ENCODE measurements at regions not wholly inside any gene's neighbourhood (a gene's known extent, or its start where the extent isn't known, plus 50 kb on each side); places are given as distances from the start of the nearest gene placed in this dataset.

DNA sequence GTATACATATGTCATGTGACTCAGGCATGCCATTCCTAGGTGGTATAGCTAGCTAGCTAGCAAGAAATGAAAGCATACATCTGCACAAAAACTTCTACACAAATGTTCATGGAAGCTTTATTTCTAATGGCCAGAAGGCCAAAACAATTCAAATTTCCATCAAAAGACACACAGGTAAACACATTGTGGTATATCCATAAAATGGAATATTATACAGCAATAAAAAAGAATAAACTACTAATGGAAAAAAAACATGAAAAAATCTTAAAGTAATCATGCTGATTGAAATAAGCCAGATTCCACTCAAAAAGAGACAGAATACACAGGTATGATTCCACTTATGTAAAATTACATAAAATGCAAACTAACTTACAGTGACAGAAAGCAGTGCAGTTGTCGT is 154.3 kb downstream of the MACC1 start:
- TF ChIP-seq Cebpa-rat (IDR thresholded peaks at IDR 0.05), result no peak
- H3K4me1 ChIP-seq, result peaks cover 29% of the 10 kb centered on the region
- H3K36me3 ChIP-seq, result no peaks in the 10 kb centered on the region
- H3K27me3 ChIP-seq, result no peaks in the 10 kb centered on the region
- no peak overlapping the region for H3K4me3 ChIP-seq
- no peak overlapping the region for H3K9ac ChIP-seq
- H3K4me2 ChIP-seq, result no peak overlapping the region
- H3K27ac ChIP-seq, result no peak overlapping the region
- peaks cover 10% of the 10 kb centered on the region; the same call in 1 of the 2 replicates for H3K9me3 ChIP-seq
- no peaks in the 10 kb centered on the region for H4K20me1 ChIP-seq

GRCh38 chr7:20053334-20054104 is 163.7 kb downstream of the MACC1 start:
- no peaks in the 10 kb centered on the region for H3K27me3 ChIP-seq
- no peaks in the 10 kb centered on the region for H4K20me1 ChIP-seq
- H3K27ac ChIP-seq, result no peak overlapping the region
- no peak overlapping the region for H3K9ac ChIP-seq
- H3K4me3 ChIP-seq, result no peak overlapping the region
- H3K4me1 ChIP-seq, result no peaks in the 10 kb centered on the region
- no peaks in the 10 kb centered on the region for H3K36me3 ChIP-seq
- no peak for TF ChIP-seq Cebpa-rat (IDR thresholded peaks at IDR 0.05)
- no peaks in the 10 kb centered on the region for H3K9me3 ChIP-seq
- H3K4me2 ChIP-seq, result no peak overlapping the region

GRCh38 chr7:20050241-20050966 is 166.8 kb downstream of the MACC1 start:
- Histone ChIP-seq H3K9me3 (no peaks in the 10 kb centered on the region), H4K20me1 (no peaks in the 10 kb centered on the region), H3K4me3 (no peak overlapping the region), H3K4me2 (no peak overlapping the region), H3K27ac (no peak overlapping the region), H3K9ac (no peak overlapping the region), H3K36me3 (no peaks in the 10 kb centered on the region), H3K27me3 (no peaks in the 10 kb centered on the region), H3K4me1 (no peaks in the 10 kb centered on the region)
- TF ChIP-seq Cebpa-rat (IDR thresholded peaks at IDR 0.05), result no peak

DNA sequence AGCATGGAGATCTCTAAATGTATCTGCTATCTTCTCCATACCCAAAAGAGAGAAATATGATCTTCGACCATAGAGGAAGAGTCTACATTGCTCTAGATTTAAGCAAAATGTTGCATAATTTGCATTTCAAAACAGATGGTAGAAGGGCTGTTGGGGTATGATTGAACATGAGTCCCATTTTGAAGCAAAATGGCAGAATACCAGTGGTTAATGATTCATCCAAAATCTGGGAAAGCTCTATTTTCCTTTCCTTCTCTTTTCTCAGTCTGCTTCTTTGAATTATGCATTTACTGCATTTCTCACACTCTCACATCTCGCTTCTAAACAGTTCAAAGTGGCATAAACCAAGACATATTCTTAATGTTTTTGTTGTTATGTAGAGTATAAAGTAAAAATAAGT is 178.5 kb downstream of the MACC1 start:
- Histone ChIP-seq H3K4me1 (no peaks in the 10 kb centered on the region), H3K36me3 (no peaks in the 10 kb centered on the region), H3K9me3 (no peaks in the 10 kb centered on the region), H4K20me1 (no peaks in the 10 kb centered on the region), H3K9ac (no peak overlapping the region), H3K27me3 (no peaks in the 10 kb centered on the region), H3K27ac (no peak overlapping the region), H3K4me2 (no peak overlapping the region), H3K4me3 (no peak overlapping the region)
- TF ChIP-seq Cebpa-rat (IDR thresholded peaks at IDR 0.05), result no peak

- Histone ChIP-seq H3K36me3 (no peaks in the 10 kb centered on the region), H3K4me3 (no peak overlapping the region), H3K27me3 (no peaks in the 10 kb centered on the region), H3K27ac (no peak overlapping the region), H3K4me1 (no peaks in the 10 kb centered on the region), H3K9ac (no peak overlapping the region), H3K4me2 (no peak overlapping the region), H3K9me3 (no peaks in the 10 kb centered on the region), H4K20me1 (no peaks in the 10 kb centered on the region)
- TF ChIP-seq Cebpa-rat (IDR thresholded peaks at IDR 0.05), result no peak
Observed at GRCh38 chr7:20035279-20035875, 181.8 kb downstream of the MACC1 start.

GRCh38 chr7:20033621-20034400 is 183.4 kb downstream of the MACC1 start:
- no peak for TF ChIP-seq Cebpa-rat (IDR thresholded peaks at IDR 0.05)
- Histone ChIP-seq H3K9me3 (no peaks in the 10 kb centered on the region), H4K20me1 (no peaks in the 10 kb centered on the region), H3K9ac (no peak overlapping the region), H3K4me1 (no peaks in the 10 kb centered on the region), H3K4me2 (no peak overlapping the region), H3K27me3 (no peaks in the 10 kb centered on the region), H3K4me3 (no peak overlapping the region), H3K36me3 (no peaks in the 10 kb centered on the region), H3K27ac (no peak overlapping the region)

DNA sequence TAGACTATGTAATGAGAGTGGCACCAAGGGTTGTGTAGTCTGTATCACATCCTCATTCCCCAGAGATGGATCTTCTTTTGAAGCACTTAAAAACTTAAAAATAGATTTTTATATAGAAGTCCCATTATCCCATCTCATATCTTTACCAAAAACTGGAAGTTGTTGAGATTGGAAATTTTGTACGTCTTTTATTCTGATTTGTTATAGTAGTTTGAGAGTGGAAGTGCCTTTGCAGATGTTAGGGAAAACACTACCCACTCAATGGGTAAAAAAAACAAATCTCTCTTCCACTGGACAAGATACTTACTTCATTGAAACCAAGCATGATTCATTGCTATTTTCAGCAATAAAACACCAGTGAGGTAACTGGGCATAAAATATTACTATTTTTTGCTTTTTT is 184.4 kb downstream of the MACC1 start:
- Histone ChIP-seq H3K9me3 (no peaks in the 10 kb centered on the region), H3K4me3 (no peak overlapping the region), H3K27ac (no peak overlapping the region), H3K9ac (no peak overlapping the region), H3K4me1 (no peaks in the 10 kb centered on the region), H3K4me2 (no peak overlapping the region), H4K20me1 (no peaks in the 10 kb centered on the region), H3K27me3 (no peaks in the 10 kb centered on the region), H3K36me3 (no peaks in the 10 kb centered on the region)
- no peak for TF ChIP-seq Cebpa-rat (IDR thresholded peaks at IDR 0.05)

GRCh38 chr7:20030915-20031362 is 186.2 kb downstream of the MACC1 start:
- no peak for TF ChIP-seq Cebpa-rat (IDR thresholded peaks at IDR 0.05)
- H3K27me3 ChIP-seq, result no peaks in the 10 kb centered on the region
- H3K27ac ChIP-seq, result no peak overlapping the region
- H4K20me1 ChIP-seq, result no peaks in the 10 kb centered on the region
- H3K9ac ChIP-seq, result no peak overlapping the region
- no peak overlapping the region for H3K4me3 ChIP-seq
- H3K9me3 ChIP-seq, result no peaks in the 10 kb centered on the region
- no peaks in the 10 kb centered on the region for H3K36me3 ChIP-seq
- no peaks in the 10 kb centered on the region for H3K4me1 ChIP-seq
- no peak overlapping the region for H3K4me2 ChIP-seq

- Histone ChIP-seq H3K36me3 (no peaks in the 10 kb centered on the region), H3K4me1 (no peaks in the 10 kb centered on the region), H3K4me3 (no peak overlapping the region), H3K9me3 (no peaks in the 10 kb centered on the region), H4K20me1 (no peaks in the 10 kb centered on the region), H3K27ac (no peak overlapping the region), H3K9ac (no peak overlapping the region), H3K27me3 (no peaks in the 10 kb centered on the region), H3K4me2 (no peak overlapping the region)
- no peak for TF ChIP-seq Cebpa-rat (IDR thresholded peaks at IDR 0.05)
Observed at GRCh38 chr7:20030417-20030816, 186.8 kb downstream of the MACC1 start.
